ENCODE measurements at regions not wholly inside any gene's neighbourhood (a gene's known extent, or its start where the extent isn't known, plus 50 kb on each side); places are given as distances from the start of the nearest gene placed in this dataset.
A peak's percentile ranks its signal among the peaks of the same experiment; 100 is the strongest.

DNA sequence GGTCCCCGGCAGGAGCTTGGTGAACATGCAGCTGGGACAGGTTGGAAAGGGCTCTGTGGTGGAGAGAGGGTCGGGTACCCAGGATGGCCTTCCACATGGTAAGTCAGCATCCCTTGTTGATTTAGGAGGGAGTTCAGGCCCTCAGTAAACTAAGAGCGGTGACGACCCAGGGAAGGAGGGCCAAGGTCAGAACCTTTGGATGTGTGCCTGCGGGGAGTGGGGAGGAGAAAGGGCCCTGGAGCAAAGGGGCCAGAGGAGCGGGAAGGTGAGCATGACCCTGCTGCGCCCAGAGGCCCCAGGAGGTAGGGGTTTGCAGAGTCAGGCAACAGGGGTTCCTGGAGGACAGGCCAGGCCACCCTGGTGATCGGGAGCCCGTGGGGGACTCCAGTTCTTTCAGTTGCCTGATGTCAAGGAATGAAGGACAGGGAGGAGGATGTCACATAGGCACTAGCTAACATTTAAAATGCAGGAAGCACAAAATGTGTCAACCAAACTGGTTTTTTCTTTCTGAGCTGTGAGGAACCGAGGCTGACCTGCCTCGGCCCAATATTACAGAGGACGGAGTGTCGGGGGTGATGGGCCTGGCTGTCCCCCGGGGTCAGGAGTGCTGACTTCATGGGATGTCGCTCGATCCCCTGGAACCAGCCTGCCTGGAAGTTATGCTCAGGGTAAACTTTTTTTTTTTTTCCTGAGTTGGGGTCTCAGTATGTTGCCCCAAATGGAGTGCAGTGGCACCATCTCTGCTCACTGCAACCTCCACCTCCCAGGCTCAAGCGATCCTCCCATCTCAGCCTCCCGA, 117.4 kb upstream of the SLC45A1 start (continued):
- TF ChIP-seq GPN1 (CRISPR knock-in tag; IDR thresholded peaks at IDR 0.05; ENCODE audit: borderline replicate concordance) (no peak), KDM5A (IDR thresholded peaks at IDR 0.05; ENCODE audit: borderline replicate concordance, low read length) (no peak), CHCHD3 (CRISPR knock-in tag; IDR thresholded peaks at IDR 0.05) (no peak), ZIK1 (CRISPR knock-in tag; IDR thresholded peaks at IDR 0.05; ENCODE audit: borderline replicate concordance, low read depth) (no peak), SOX13 (IDR thresholded peaks at IDR 0.05) (no peak), SOX13 (CRISPR knock-in tag; conservative IDR thresholded peaks at IDR 0.05 in 1 of 2, IDR thresholded peaks at IDR 0.05 in 1 of 2) (peak in 1 of 2 experiments; percentile 87; a peak in 2 of 4 replicates), ZNF124 (CRISPR knock-in tag; IDR thresholded peaks at IDR 0.05) (no peak), ZNF101 (CRISPR knock-in tag; IDR thresholded peaks at IDR 0.05; ENCODE audit: borderline replicate concordance, low read depth) (no peak), ZNF878 (CRISPR knock-in tag; IDR thresholded peaks at IDR 0.05) (0 out of 2 replicates have a peak, but pooled peaks have one; percentile 45), ZNF570 (CRISPR knock-in tag; IDR thresholded peaks at IDR 0.05; ENCODE audit: borderline replicate concordance) (no peak), ZNF256 (CRISPR knock-in tag; conservative IDR thresholded peaks at IDR 0.05) (no peak), SATB2 (CRISPR knock-in tag; IDR thresholded peaks at IDR 0.05) (no peak), ZNF720 (CRISPR knock-in tag; IDR thresholded peaks at IDR 0.05) (no peak), CTCF (CRISPR knock-in tag; IDR thresholded peaks at IDR 0.05) (peak; percentile 12; the same call in 1 of the 2 replicates)
- TF ChIP-seq, protein P1, sequence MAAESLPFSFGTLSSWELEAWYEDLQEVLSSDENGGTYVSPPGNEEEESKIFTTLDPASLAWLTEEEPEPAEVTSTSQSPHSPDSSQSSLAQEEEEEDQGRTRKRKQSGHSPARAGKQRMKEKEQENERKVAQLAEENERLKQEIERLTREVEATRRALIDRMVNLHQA (CRISPR knock-in tag; IDR thresholded peaks at IDR 0.05) = no peak
- TF ChIP-seq, protein P2, sequence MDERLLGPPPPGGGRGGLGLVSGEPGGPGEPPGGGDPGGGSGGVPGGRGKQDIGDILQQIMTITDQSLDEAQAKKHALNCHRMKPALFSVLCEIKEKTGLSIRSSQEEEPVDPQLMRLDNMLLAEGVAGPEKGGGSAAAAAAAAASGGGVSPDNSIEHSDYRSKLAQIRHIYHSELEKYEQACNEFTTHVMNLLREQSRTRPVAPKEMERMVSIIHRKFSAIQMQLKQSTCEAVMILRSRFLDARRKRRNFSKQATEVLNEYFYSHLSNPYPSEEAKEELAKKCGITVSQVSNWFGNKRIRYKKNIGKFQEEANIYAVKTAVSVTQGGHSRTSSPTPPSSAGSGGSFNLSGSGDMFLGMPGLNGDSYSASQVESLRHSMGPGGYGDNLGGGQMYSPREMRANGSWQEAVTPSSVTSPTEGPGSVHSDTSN (CRISPR knock-in tag; IDR thresholded peaks at IDR 0.05) = no peak
- TF ChIP-seq, protein P3, sequence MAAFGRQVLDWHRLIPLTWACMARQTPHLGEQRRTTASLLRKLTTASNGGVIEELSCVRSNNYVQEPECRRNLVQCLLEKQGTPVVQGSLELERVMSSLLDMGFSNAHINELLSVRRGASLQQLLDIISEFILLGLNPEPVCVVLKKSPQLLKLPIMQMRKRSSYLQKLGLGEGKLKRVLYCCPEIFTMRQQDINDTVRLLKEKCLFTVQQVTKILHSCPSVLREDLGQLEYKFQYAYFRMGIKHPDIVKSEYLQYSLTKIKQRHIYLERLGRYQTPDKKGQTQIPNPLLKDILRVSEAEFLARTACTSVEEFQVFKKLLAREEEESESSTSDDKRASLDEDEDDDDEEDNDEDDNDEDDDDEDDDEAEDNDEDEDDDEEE (CRISPR knock-in tag; IDR thresholded peaks at IDR 0.05) = no peak
- TF ChIP-seq, protein P4, sequence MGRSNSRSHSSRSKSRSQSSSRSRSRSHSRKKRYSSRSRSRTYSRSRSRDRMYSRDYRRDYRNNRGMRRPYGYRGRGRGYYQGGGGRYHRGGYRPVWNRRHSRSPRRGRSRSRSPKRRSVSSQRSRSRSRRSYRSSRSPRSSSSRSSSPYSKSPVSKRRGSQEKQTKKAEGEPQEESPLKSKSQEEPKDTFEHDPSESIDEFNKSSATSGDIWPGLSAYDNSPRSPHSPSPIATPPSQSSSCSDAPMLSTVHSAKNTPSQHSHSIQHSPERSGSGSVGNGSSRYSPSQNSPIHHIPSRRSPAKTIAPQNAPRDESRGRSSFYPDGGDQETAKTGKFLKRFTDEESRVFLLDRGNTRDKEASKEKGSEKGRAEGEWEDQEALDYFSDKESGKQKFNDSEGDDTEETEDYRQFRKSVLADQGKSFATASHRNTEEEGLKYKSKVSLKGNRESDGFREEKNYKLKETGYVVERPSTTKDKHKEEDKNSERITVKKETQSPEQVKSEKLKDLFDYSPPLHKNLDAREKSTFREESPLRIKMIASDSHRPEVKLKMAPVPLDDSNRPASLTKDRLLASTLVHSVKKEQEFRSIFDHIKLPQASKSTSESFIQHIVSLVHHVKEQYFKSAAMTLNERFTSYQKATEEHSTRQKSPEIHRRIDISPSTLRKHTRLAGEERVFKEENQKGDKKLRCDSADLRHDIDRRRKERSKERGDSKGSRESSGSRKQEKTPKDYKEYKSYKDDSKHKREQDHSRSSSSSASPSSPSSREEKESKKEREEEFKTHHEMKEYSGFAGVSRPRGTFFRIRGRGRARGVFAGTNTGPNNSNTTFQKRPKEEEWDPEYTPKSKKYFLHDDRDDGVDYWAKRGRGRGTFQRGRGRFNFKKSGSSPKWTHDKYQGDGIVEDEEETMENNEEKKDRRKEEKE (IDR thresholded peaks at IDR 0.05) = no peak
